Neuronal stem cell (in vitro differentiated cells): ENCODE measurements at regions not wholly inside any gene's neighbourhood (a gene's known extent, or its start where the extent isn't known, plus 50 kb on each side); places are given as distances from the start of the nearest gene placed in this dataset.

ENCODE experiments used
- DNase-seq: peaks from one replicate; pipeline ENCODE4 v3.0.0-alpha.2; 2013; ENCODE audit warnings: low spot score
- H2AFZ ChIP-seq: one replicate; pipeline ENCODE4 v1.6.1; 2013; ENCODE audit warnings: mild to moderate bottlenecking, low read length, inconsistent platforms
- H2AK5ac ChIP-seq: 2 replicates; pipeline ENCODE4 v1.6.1; 2013; ENCODE audit warnings: low read depth, mild to moderate bottlenecking, inconsistent platforms, low read length, moderate library complexity, mixed read lengths
- H2BK120ac ChIP-seq: 2 replicates; pipeline ENCODE4 v1.6.1; 2013; ENCODE audit warnings: low read depth, mild to moderate bottlenecking, inconsistent platforms, low read length, moderate library complexity, mixed read lengths
- H2BK12ac ChIP-seq: one replicate; pipeline ENCODE4 v1.6.1; 2013; ENCODE audit warnings: low read length, inconsistent platforms
- H2BK15ac ChIP-seq: 2 replicates; pipeline ENCODE4 v1.6.1; 2013; ENCODE audit warnings: mild to moderate bottlenecking, low read length, inconsistent platforms, mixed read lengths
- H2BK5ac ChIP-seq: one replicate; pipeline ENCODE4 v1.6.1; 2013; ENCODE audit warnings: inconsistent platforms, mild to moderate bottlenecking, low read length, moderate library complexity
- H3K14ac ChIP-seq: one replicate; pipeline ENCODE4 v1.6.1; 2013; ENCODE audit warnings: low read length, inconsistent platforms
- H3K18ac ChIP-seq: 2 replicates; pipeline ENCODE4 v1.6.1; 2013; ENCODE audit warnings: low read length, inconsistent platforms
- H3K23ac ChIP-seq: 2 replicates; pipeline ENCODE4 v1.6.1; 2013; ENCODE audit warnings: low read depth, mild to moderate bottlenecking, mixed read lengths, low read length, inconsistent platforms; ENCODE audit not compliant: poor library complexity
- H3K27ac ChIP-seq: replicated peaks from 3 replicates; pipeline ENCODE4 v1.5.1; 2013; ENCODE audit warnings: low read length, inconsistent platforms
- H3K27me3 ChIP-seq, 3 experiments: 2 replicates each; pipeline ENCODE4 v1.6.1; 2013; ENCODE audit warnings: low read length in 3 of 3, mild to moderate bottlenecking in 2 of 3, inconsistent platforms in 1 of 3, low read depth in 1 of 3, mixed read lengths in 1 of 3, moderate library complexity in 1 of 3; ENCODE audit not compliant: control insufficient read depth in 3 of 3, insufficient read depth in 3 of 3
- H3K36me3 ChIP-seq, 2 donors: replicated peaks in 1 of 2; 2 replicates each; pipeline ENCODE4 v1.6.1; 2013; ENCODE audit warnings: low read length in 2 of 2; ENCODE audit not compliant: control insufficient read depth in 2 of 2, insufficient read depth in 2 of 2
- H3K4ac ChIP-seq: 2 replicates; pipeline ENCODE4 v1.6.1; 2013; ENCODE audit warnings: inconsistent platforms, mild to moderate bottlenecking, low read length, moderate library complexity
- H3K4me1 ChIP-seq, 2 donors: 1 replicate in 1 of 2; 2 replicates in 1 of 2; pipeline ENCODE4 v1.6.1; 2013; ENCODE audit warnings: low read length in 2 of 2, low read depth in 1 of 2; ENCODE audit not compliant: control insufficient read depth in 2 of 2, insufficient read depth in 1 of 2
- H3K4me2 ChIP-seq: one replicate; pipeline ENCODE4 v1.6.1; 2013; ENCODE audit warnings: mild to moderate bottlenecking, low read length, inconsistent platforms; ENCODE audit not compliant: insufficient read depth, poor library complexity, severe bottlenecking
- H3K4me3 ChIP-seq, 2 donors: 2 replicates each; pipeline ENCODE4 v1.5.1; 2013; ENCODE audit warnings: low read length in 2 of 2, mild to moderate bottlenecking in 2 of 2, inconsistent platforms in 1 of 2, moderate library complexity in 1 of 2
- H3K79me1 ChIP-seq: one replicate; pipeline ENCODE4 v1.6.1; 2013; ENCODE audit warnings: low read depth, mild to moderate bottlenecking, inconsistent platforms, low read length, moderate library complexity
- H3K9ac ChIP-seq: one replicate; pipeline ENCODE4 v1.6.1; 2013; ENCODE audit warnings: mild to moderate bottlenecking, low read depth, low read length, inconsistent platforms; ENCODE audit not compliant: poor library complexity
- H3K9me3 ChIP-seq, 2 donors: replicated peaks in 1 of 2; 2 replicates each; pipeline versions ENCODE3 to v1.6.1; 2013; ENCODE audit warnings: low read length in 2 of 2, mild to moderate bottlenecking in 2 of 2, inconsistent platforms in 1 of 2, low read depth in 1 of 2, mixed read lengths in 1 of 2, moderate library complexity in 1 of 2; ENCODE audit not compliant: control insufficient read depth in 2 of 2, insufficient read depth in 1 of 2
- H4K8ac ChIP-seq: one replicate; pipeline ENCODE4 v1.6.1; 2013; ENCODE audit warnings: low read depth, mild to moderate bottlenecking, inconsistent platforms, low read length, moderate library complexity
- H4K91ac ChIP-seq: one replicate; pipeline ENCODE4 v1.6.1; 2013; ENCODE audit warnings: low read length, low read depth, mild to moderate bottlenecking, inconsistent platforms; ENCODE audit not compliant: poor library complexity
- WGBS, 2 donors: extraction: QIAGEN DNeasy Blood & Tissue Kit; methylation state at CpG; one replicate each; pipeline ENCODE4 v1.1.7; 2013; ENCODE audit warnings: missing lambda C conversion rate in 2 of 2, mixed read lengths in 1 of 2; ENCODE audit not compliant: insufficient read length in 2 of 2, insufficient replicate concordance in 1 of 2; ENCODE audit errors: extremely low coverage in 2 of 2; 5-methylcytosine and 5-hydroxymethylcytosine counted together

- no CpG with 5 or more reads among the region's 3 CpGs for WGBS, 2 donors
- Histone ChIP-seq H3K36me3 (no peaks in the 10 kb centered on the region), H3K27me3 (peaks cover 0 to 10% (median 0%) of the 10 kb centered on the region in 3 experiments), H3K4me2 (no peak overlapping the region), H3K14ac (no peak overlapping the region), H3K79me1 (no peaks in the 10 kb centered on the region), H2AFZ (no peak overlapping the region), H2BK5ac (no peak overlapping the region), H3K4me3 (no peak overlapping the region), H2BK12ac (no peak overlapping the region), H3K9me3 (no peaks in the 10 kb centered on the region), H4K8ac (no peak overlapping the region), H2BK15ac (no peak overlapping the region), H2BK120ac (no peak overlapping the region), H3K23ac (no peak overlapping the region), H3K27ac (no peak overlapping the region), H3K4me1 (peaks cover 0 to 4% of the 10 kb centered on the region in 2 donors), H3K9ac (no peak overlapping the region), H2AK5ac (no peak overlapping the region), H3K18ac (no peak overlapping the region), H4K91ac (no peak overlapping the region), H3K4ac (no peak overlapping the region)
- no peak for DNase-seq
Measured at GRCh38 chr6:149135809-149136208, 181.7 kb upstream of the TAB2 start.

- Histone ChIP-seq H3K23ac (no peak overlapping the region), H2BK120ac (no peak overlapping the region), H3K4ac (no peak overlapping the region), H3K4me2 (no peak overlapping the region), H2AK5ac (no peak overlapping the region), H3K27me3 (peaks cover 0 to 10% (median 0%) of the 10 kb centered on the region in 3 experiments), H4K8ac (no peak overlapping the region), H3K79me1 (no peaks in the 10 kb centered on the region), H4K91ac (no peak overlapping the region), H3K36me3 (no peaks in the 10 kb centered on the region), H3K9me3 (no peaks in the 10 kb centered on the region), H2BK12ac (no peak overlapping the region), H3K4me3 (no peak overlapping the region), H3K18ac (no peak overlapping the region), H2AFZ (no peak overlapping the region), H2BK5ac (no peak overlapping the region), H3K14ac (no peak overlapping the region), H2BK15ac (no peak overlapping the region), H3K9ac (no peak overlapping the region), H3K27ac (no peak overlapping the region), H3K4me1 (peaks cover 0 to 4% of the 10 kb centered on the region in 2 donors)
- no peak for DNase-seq
- 57% methylated on average over 1 of the region's 5 CpGs; no CpG with 5 or more reads in 1 of the 2 donors for WGBS, 2 donors
Measured at GRCh38 chr6:149136273-149136912, 181.1 kb upstream of the TAB2 start.

GRCh38 chr6:149136913-149137286 is 180.6 kb upstream of the TAB2 start:
- H2BK12ac ChIP-seq: no peak overlapping the region
- H3K23ac ChIP-seq: no peak overlapping the region
- no peak overlapping the region for H3K4me3 ChIP-seq
- no peak overlapping the region for H4K91ac ChIP-seq
- no peak overlapping the region for H2BK5ac ChIP-seq
- H3K18ac ChIP-seq: no peak overlapping the region
- H3K9me3 ChIP-seq: no peaks in the 10 kb centered on the region
- no peak overlapping the region for H4K8ac ChIP-seq
- no peak overlapping the region for H2AK5ac ChIP-seq
- H3K36me3 ChIP-seq: no peaks in the 10 kb centered on the region
- no CpG with 5 or more reads among the region's 2 CpGs for WGBS, 2 donors
- H3K14ac ChIP-seq: no peak overlapping the region
- peaks cover 0 to 10% (median 0%) of the 10 kb centered on the region in 3 experiments for H3K27me3 ChIP-seq
- no peak overlapping the region for H3K4me2 ChIP-seq
- no peak overlapping the region for H3K9ac ChIP-seq
- H3K79me1 ChIP-seq: no peaks in the 10 kb centered on the region
- no peak for DNase-seq
- no peak overlapping the region for H2BK120ac ChIP-seq
- H3K4ac ChIP-seq: no peak overlapping the region
- H2AFZ ChIP-seq: no peak overlapping the region
- peaks cover 0 to 4% of the 10 kb centered on the region in 2 donors for H3K4me1 ChIP-seq
- H3K27ac ChIP-seq: no peak overlapping the region
- no peak overlapping the region for H2BK15ac ChIP-seq

- DNase-seq: no peak
- peaks cover 0 to 10% (median 0%) of the 10 kb centered on the region in 3 experiments for H3K27me3 ChIP-seq
Measured at GRCh38 chr6:149137594-149137993, 179.9 kb upstream of the TAB2 start.

More at GRCh38 chr6:149137594-149137993, 179.9 kb upstream of the TAB2 start:
- Histone ChIP-seq H3K4me2 (no peak overlapping the region), H3K14ac (no peak overlapping the region), H2AK5ac (no peak overlapping the region), H2BK12ac (no peak overlapping the region), H3K36me3 (no peaks in the 10 kb centered on the region), H3K79me1 (no peaks in the 10 kb centered on the region), H3K4ac (no peak overlapping the region), H3K4me1 (peaks cover 0 to 3% of the 10 kb centered on the region in 2 donors), H4K91ac (no peak overlapping the region), H2BK120ac (no peak overlapping the region), H3K18ac (no peak overlapping the region), H3K9ac (no peak overlapping the region), H2AFZ (no peak overlapping the region), H4K8ac (no peak overlapping the region), H3K4me3 (no peak overlapping the region), H2BK5ac (no peak overlapping the region), H3K27ac (no peak overlapping the region), H2BK15ac (no peak overlapping the region), H3K9me3 (no peaks in the 10 kb centered on the region), H3K23ac (no peak overlapping the region)
- WGBS, 2 donors: no CpG with 5 or more reads among the region's 4 CpGs
